ENCODE measurements at regions not wholly inside any gene's neighbourhood (a gene's known extent, or its start where the extent isn't known, plus 50 kb on each side); places are given as distances from the start of the nearest gene placed in this dataset.

DNA sequence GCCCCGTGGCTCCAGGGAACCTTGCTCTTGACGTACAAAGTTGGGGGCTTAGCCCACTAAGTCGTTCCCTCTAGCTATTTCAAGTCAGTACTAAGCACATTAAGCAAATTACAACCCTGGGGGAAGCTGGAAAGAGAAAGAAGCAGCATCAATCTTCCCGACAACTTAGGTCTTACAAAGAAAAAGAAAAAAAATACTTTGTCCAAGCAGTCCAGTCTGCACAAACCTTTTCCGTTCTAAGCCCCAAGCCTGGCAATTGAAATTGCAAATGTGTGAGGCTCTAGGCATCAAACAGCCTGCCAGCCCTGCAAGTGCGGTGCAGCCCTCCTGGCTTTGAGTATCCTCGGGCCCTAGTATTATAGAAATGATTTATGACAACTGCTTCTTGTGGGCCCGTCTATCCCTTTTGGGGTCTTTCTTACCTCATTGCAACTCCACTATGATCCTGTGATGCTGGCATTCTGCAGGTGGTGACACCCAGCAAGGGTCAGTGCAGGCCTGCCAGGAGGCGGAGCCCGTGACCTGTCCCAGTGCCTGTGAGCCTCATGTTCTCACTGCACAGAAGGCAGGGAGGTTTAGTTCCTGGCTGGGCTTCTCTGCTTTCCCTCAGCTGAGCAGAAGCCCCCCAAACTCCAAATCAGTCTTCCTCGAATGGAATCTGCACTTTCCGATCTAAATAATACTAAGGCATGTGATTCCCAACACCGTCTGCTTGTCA is 232.3 kb upstream of the IRX2 start:
- RAD21 ChIA-PET (ENCODE audit: low non-redundant PET in 1 of 2, low total read pairs in 2 of 2, uncharacterized antibody in 2 of 2, unreplicated experiment in 2 of 2): no interaction called here
- no peak overlapping the region for H3K4me2 ChIP-seq (ENCODE audit: low read length)
- CTCF ChIA-PET: no interaction called here
- no peaks in the 10 kb centered on the region for H3K27me3 ChIP-seq (ENCODE audit: insufficient read depth, low read length)
- no peak overlapping the region for H3K27ac ChIP-seq (ENCODE audit: low read depth, low read length)
- no peaks in the 10 kb centered on the region for H3K4me1 ChIP-seq (ENCODE audit: control insufficient read depth in 1 of 2, insufficient read depth in 2 of 2, low read length in 2 of 2)
- no peak overlapping the region for H2AFZ ChIP-seq (ENCODE audit: low read depth, low read length, poor library complexity, severe bottlenecking)
- no peak for ATAC-seq
- H3K79me2 ChIP-seq (ENCODE audit: insufficient read depth, low read length): no peaks in the 10 kb centered on the region
- intact Hi-C loops (cut with micrococcal nuclease): no loop called here
- peaks cover 18 to 25% of the 10 kb centered on the region in 2 experiments; a peak in 3 of 4 replicates for H3K9me3 ChIP-seq (ENCODE audit: control insufficient read depth in 1 of 2, insufficient read depth in 1 of 2, low read depth in 1 of 2, low read length in 2 of 2)
- no peak for TF ChIP-seq EGR1 (IDR thresholded peaks at IDR 0.05; ENCODE audit: low read depth)
- TF ChIP-seq, protein P1, sequence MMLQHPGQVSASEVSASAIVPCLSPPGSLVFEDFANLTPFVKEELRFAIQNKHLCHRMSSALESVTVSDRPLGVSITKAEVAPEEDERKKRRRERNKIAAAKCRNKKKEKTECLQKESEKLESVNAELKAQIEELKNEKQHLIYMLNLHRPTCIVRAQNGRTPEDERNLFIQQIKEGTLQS (IDR thresholded peaks at IDR 0.05): no peak
- no peak for DNase-seq (ENCODE audit: low read depth, low spot score)
- no peaks in the 10 kb centered on the region for H3K9me2 ChIP-seq (ENCODE audit: insufficient read depth)
- no TSS peak for BruUV-seq (replicated peaks)
- no peak overlapping the region for H3K9ac ChIP-seq (ENCODE audit: low read length)
- H3K4me3 ChIP-seq (replicated peaks in 1 of 2; ENCODE audit: low read depth in 1 of 2, low read length in 2 of 2): no peak overlapping the region
- no peaks in the 10 kb centered on the region for H4K20me1 ChIP-seq (ENCODE audit: insufficient read depth)
- POLR2A ChIA-PET: no interaction called here
- no peaks in the 10 kb centered on the region for H3K36me3 ChIP-seq (ENCODE audit: control insufficient read depth in 1 of 2, insufficient read depth in 2 of 2, low read length in 2 of 2)

GRCh38 chr5:2981652-2982051 is 230.2 kb upstream of the IRX2 start:
- ATAC-seq (no peak), DNase-seq (ENCODE audit: low read depth, low spot score) (no peak)
- H4K20me1 ChIP-seq (ENCODE audit: insufficient read depth): no peaks in the 10 kb centered on the region
- no peak overlapping the region for H3K9ac ChIP-seq (ENCODE audit: low read length)
- no TSS peak for BruUV-seq (replicated peaks)
- H3K79me2 ChIP-seq (ENCODE audit: insufficient read depth, low read length): no peaks in the 10 kb centered on the region
- H2AFZ ChIP-seq (ENCODE audit: low read depth, low read length, poor library complexity, severe bottlenecking): no peak overlapping the region
- POLR2A ChIA-PET: no interaction called here
- no peak overlapping the region for H3K27ac ChIP-seq (ENCODE audit: low read depth, low read length)
- intact Hi-C loops (cut with micrococcal nuclease): no loop called here
- peaks cover 13 to 28% of the 10 kb centered on the region in 2 experiments; a peak in 2 of 4 replicates for H3K9me3 ChIP-seq (ENCODE audit: control insufficient read depth in 1 of 2, insufficient read depth in 1 of 2, low read depth in 1 of 2, low read length in 2 of 2)
- H3K4me2 ChIP-seq (ENCODE audit: low read length): no peak overlapping the region
- no peaks in the 10 kb centered on the region for H3K27me3 ChIP-seq (ENCODE audit: insufficient read depth, low read length)
- no peaks in the 10 kb centered on the region for H3K4me1 ChIP-seq (ENCODE audit: control insufficient read depth in 1 of 2, insufficient read depth in 2 of 2, low read length in 2 of 2)
- RAD21 ChIA-PET (ENCODE audit: low non-redundant PET in 1 of 2, low total read pairs in 2 of 2, uncharacterized antibody in 2 of 2, unreplicated experiment in 2 of 2): no interaction called here
- no peaks in the 10 kb centered on the region for H3K36me3 ChIP-seq (ENCODE audit: control insufficient read depth in 1 of 2, insufficient read depth in 2 of 2, low read length in 2 of 2)
- H3K4me3 ChIP-seq (replicated peaks in 1 of 2; ENCODE audit: low read depth in 1 of 2, low read length in 2 of 2): no peak overlapping the region
- H3K9me2 ChIP-seq (ENCODE audit: insufficient read depth): no peaks in the 10 kb centered on the region
- CTCF ChIA-PET: no interaction called here
- TF ChIP-seq EZH2 (IDR thresholded peaks at IDR 0.05): no peak
- TF ChIP-seq, protein P1 (IDR thresholded peaks at IDR 0.05): no peak
- TF ChIP-seq TCF7L2 (IDR thresholded peaks at IDR 0.05; ENCODE audit: borderline replicate concordance, extremely low read depth, insufficient read depth, insufficient read length): no peak
- no peak for TF ChIP-seq CEBPB (IDR thresholded peaks at IDR 0.05; ENCODE audit: low read depth)
- TF ChIP-seq SIN3A (IDR thresholded peaks at IDR 0.05; ENCODE audit: low read depth): no peak
- TF ChIP-seq JUND (IDR thresholded peaks at IDR 0.05): no peak
- no peak for TF ChIP-seq POLR2A (IDR thresholded peaks at IDR 0.05; ENCODE audit: borderline replicate concordance, extremely low read depth, insufficient read depth, insufficient read length)
- TF ChIP-seq ELF1 (IDR thresholded peaks at IDR 0.05; ENCODE audit: borderline replicate concordance, low read depth): no peak
- no peak for TF ChIP-seq POLR2AphosphoS5 (IDR thresholded peaks at IDR 0.05; ENCODE audit: low read depth, low read length)
- no peak for TF ChIP-seq SP1 (IDR thresholded peaks at IDR 0.05; ENCODE audit: low read depth)
- no peak for TF ChIP-seq ZNF274 (IDR thresholded peaks at IDR 0.05; ENCODE audit: low read depth, low read length)
- no peak for TF ChIP-seq FOSL1 (IDR thresholded peaks at IDR 0.05; ENCODE audit: low read depth)
- TF ChIP-seq, protein P2, sequence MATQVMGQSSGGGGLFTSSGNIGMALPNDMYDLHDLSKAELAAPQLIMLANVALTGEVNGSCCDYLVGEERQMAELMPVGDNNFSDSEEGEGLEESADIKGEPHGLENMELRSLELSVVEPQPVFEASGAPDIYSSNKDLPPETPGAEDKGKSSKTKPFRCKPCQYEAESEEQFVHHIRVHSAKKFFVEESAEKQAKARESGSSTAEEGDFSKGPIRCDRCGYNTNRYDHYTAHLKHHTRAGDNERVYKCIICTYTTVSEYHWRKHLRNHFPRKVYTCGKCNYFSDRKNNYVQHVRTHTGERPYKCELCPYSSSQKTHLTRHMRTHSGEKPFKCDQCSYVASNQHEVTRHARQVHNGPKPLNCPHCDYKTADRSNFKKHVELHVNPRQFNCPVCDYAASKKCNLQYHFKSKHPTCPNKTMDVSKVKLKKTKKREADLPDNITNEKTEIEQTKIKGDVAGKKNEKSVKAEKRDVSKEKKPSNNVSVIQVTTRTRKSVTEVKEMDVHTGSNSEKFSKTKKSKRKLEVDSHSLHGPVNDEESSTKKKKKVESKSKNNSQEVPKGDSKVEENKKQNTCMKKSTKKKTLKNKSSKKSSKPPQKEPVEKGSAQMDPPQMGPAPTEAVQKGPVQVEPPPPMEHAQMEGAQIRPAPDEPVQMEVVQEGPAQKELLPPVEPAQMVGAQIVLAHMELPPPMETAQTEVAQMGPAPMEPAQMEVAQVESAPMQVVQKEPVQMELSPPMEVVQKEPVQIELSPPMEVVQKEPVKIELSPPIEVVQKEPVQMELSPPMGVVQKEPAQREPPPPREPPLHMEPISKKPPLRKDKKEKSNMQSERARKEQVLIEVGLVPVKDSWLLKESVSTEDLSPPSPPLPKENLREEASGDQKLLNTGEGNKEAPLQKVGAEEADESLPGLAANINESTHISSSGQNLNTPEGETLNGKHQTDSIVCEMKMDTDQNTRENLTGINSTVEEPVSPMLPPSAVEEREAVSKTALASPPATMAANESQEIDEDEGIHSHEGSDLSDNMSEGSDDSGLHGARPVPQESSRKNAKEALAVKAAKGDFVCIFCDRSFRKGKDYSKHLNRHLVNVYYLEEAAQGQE (IDR thresholded peaks at IDR 0.05; ENCODE audit: low read depth): no peak
- TF ChIP-seq YY1 (IDR thresholded peaks at IDR 0.05; ENCODE audit: extremely low read depth, insufficient replicate concordance, low read depth, low read length): no peak
